NCI-H748 (cell line): ENCODE measurements at regions not wholly inside any gene's neighbourhood (a gene's known extent, or its start where the extent isn't known, plus 50 kb on each side); places are given as distances from the start of the nearest gene placed in this dataset.
"Not testable (repeated sequence)": the region's sequence is repeated elsewhere in the genome, so short reads cannot be mapped to it uniquely, and the experiment has no call there.

Experiments
- DNase-seq: peaks from one replicate; lab custom pipeline; 2025; ENCODE audit not compliant: unreplicated experiment; lab: John Stamatoyannopoulos, UW

- peak; percentile 23 for DNase-seq
These were observed 519.2 kb downstream of the TTLL7 start for GRCh38 chr1:83479591-83480239.

GRCh38 chr1:83478127-83478526 is 520.8 kb downstream of the TTLL7 start:
- DNase-seq: not testable (repeated sequence)

- not testable (repeated sequence) for DNase-seq
These were observed 522.4 kb downstream of the TTLL7 start for GRCh38 chr1:83476518-83476917.

GRCh38 chr1:83474946-83475345 is 524.0 kb downstream of the TTLL7 start:
- not testable (repeated sequence) for DNase-seq

GRCh38 chr1:83473986-83474385 is 524.9 kb downstream of the TTLL7 start:
- not testable (repeated sequence) for DNase-seq

GRCh38 chr1:83472066-83472465 is 526.9 kb downstream of the TTLL7 start:
- DNase-seq: not testable (repeated sequence)

- not testable (repeated sequence) for DNase-seq
These were observed 527.7 kb downstream of the TTLL7 start for GRCh38 chr1:83471272-83471671.

GRCh38 chr1:83468336-83468735 is 530.6 kb downstream of the TTLL7 start:
- DNase-seq: peak; percentile 31

- DNase-seq: not testable (repeated sequence)
These were observed 541.1 kb downstream of the TTLL7 start for GRCh38 chr1:83457735-83458248.

GRCh38 chr1:83457281-83457680 is 541.7 kb downstream of the TTLL7 start:
- DNase-seq: not testable (repeated sequence)

- not testable (repeated sequence) for DNase-seq
These were observed 543.2 kb downstream of the TTLL7 start for GRCh38 chr1:83455753-83456152.

- DNase-seq: not testable (repeated sequence)
These were observed 553.1 kb downstream of the TTLL7 start for GRCh38 chr1:83445873-83446272.

GRCh38 chr1:83442412-83442811 is 556.5 kb downstream of the TTLL7 start:
- not testable (repeated sequence) for DNase-seq

GRCh38 chr1:83440586-83440985 is 558.3 kb downstream of the TTLL7 start:
- not testable (repeated sequence) for DNase-seq

GRCh38 chr1:83440021-83440420 is 558.9 kb downstream of the TTLL7 start:
- not testable (repeated sequence) for DNase-seq

GRCh38 chr1:83438316-83438715 is 560.6 kb downstream of the TTLL7 start:
- not testable (repeated sequence) for DNase-seq

GRCh38 chr1:83435336-83435735 is 563.6 kb downstream of the TTLL7 start:
- not testable (repeated sequence) for DNase-seq

- not testable (repeated sequence) for DNase-seq
These were observed 571.4 kb downstream of the TTLL7 start for GRCh38 chr1:83427566-83427965.

- peak; percentile 33 for DNase-seq
These were observed 575.5 kb downstream of the TTLL7 start for GRCh38 chr1:83423382-83423781.

GRCh38 chr1:83418558-83418957 is 580.4 kb downstream of the TTLL7 start:
- DNase-seq: no peak

GRCh38 chr1:83413839-83414107 is 585.2 kb downstream of the TTLL7 start:
- not testable (repeated sequence) for DNase-seq

- not testable (repeated sequence) for DNase-seq
These were observed 588.1 kb downstream of the TTLL7 start for GRCh38 chr1:83410746-83411413.
